Karpas-422 (cell line): ENCODE measurements at regions not wholly inside any gene's neighbourhood (a gene's known extent, or its start where the extent isn't known, plus 50 kb on each side); places are given as distances from the start of the nearest gene placed in this dataset.

Experiments
- DNase-seq: peaks from one replicate; pipeline ENCODE4 v3.0.0-alpha.2; 2015
- H2AFZ ChIP-seq: fragments of 200-600 bp; sonication (generic); 2 replicates; pipeline ENCODE4 v1.6.1; 2014; ENCODE audit warnings: antibody characterized with exemption, low read length, mixed read lengths
- H3K27ac ChIP-seq: fragments of 200-600 bp; sonication (generic); 2 replicates; pipeline ENCODE4 v1.5.1; 2014; ENCODE audit warnings: mild to moderate bottlenecking, low read length, moderate library complexity
- H3K27me3 ChIP-seq: fragments of 200-600 bp; sonication (generic); 2 replicates; pipeline ENCODE4 v1.6.1; 2014; ENCODE audit warnings: low read length, mixed read lengths
- H3K36me3 ChIP-seq: fragments of 200-600 bp; sonication (generic); 2 replicates; pipeline ENCODE4 v1.6.1; 2014; ENCODE audit warnings: low read length, mixed read lengths; ENCODE audit not compliant: insufficient read depth
- H3K4me1 ChIP-seq: fragments of 200-600 bp; sonication (generic); 2 replicates; pipeline ENCODE4 v1.6.1; 2014; ENCODE audit warnings: mild to moderate bottlenecking, low read length, mixed read lengths
- H3K4me2 ChIP-seq: fragments of 200-600 bp; sonication (generic); 2 replicates; pipeline ENCODE4 v1.6.1; 2014; ENCODE audit warnings: low read length, low read depth, mild to moderate bottlenecking; ENCODE audit not compliant: poor library complexity, severe bottlenecking
- H3K4me3 ChIP-seq: fragments of 200-600 bp; sonication (generic); 2 replicates; pipeline ENCODE4 v1.5.1; 2014; ENCODE audit warnings: mild to moderate bottlenecking, antibody characterized with exemption, low read length, mixed read lengths
- H3K79me2 ChIP-seq: fragments of 200-600 bp; sonication (generic); 2 replicates; pipeline ENCODE4 v1.6.1; 2014; ENCODE audit warnings: mild to moderate bottlenecking, low read length, mixed read lengths
- H3K9ac ChIP-seq: fragments of 200-600 bp; sonication (generic); 2 replicates; pipeline ENCODE4 v1.6.0; 2014; ENCODE audit warnings: low read length
- H3K9me2 ChIP-seq: fragments of 200-600 bp; sonication (generic), shearing (Covaris generic); replicated peaks from 2 replicates; pipeline ENCODE4 v1.6.0; 2014; ENCODE audit warnings: mild to moderate bottlenecking, low read length, moderate library complexity; ENCODE audit not compliant: insufficient read depth
- H3K9me3 ChIP-seq: fragments of 300-700, 200-600 bp; sonication (generic); 2 replicates; pipeline ENCODE4 v1.6.1; 2014; ENCODE audit warnings: low read length, mixed read lengths
- H4K20me1 ChIP-seq: fragments of 200-600 bp; sonication (generic); 2 replicates; pipeline ENCODE4 v1.6.1; 2014; ENCODE audit warnings: mild to moderate bottlenecking, antibody characterized with exemption, low read length, low read depth; ENCODE audit not compliant: insufficient read depth

DNA sequence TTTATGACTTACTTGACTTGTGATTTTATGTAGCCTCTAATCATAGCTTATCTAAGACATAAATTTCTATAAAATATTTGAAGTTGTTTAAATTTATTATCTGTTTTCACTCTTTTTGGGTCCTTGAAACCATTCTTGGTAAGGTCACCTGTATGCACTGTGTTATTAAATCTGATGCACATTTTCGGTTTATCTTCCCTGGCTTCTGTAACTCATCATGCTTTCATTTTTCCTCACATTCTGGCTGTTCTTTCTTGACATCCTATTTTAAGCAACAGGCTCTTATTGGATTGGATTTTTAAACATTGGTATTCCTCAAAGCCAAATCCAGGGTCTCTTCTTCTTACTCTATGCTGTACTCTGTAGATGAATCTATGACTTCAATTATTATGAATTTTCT is 341.6 kb downstream of the TGFB2 start:
- Histone ChIP-seq H3K27ac (no peak overlapping the region), H3K9me3 (no peaks in the 10 kb centered on the region), H3K9ac (no peak overlapping the region)

DNA sequence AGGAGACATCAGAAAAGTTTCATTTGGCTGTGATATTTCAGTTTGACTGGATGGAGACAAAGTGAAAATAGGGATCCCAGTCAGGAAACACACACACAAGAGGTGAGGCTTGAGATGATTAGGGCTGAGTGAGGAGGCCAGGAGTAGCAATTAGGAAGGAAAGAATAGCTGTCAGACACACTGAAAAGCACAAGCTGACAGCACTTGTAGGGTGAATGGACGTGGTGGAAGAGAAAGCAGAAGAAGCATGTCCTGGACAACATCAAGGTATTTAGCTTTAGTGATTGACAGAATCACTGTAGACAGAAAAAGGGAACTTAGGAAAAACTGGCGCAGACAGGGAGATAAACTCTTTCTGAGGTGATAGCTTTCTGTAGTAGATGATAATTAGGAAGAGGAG is 347.7 kb downstream of the TGFB2 start:
- Histone ChIP-seq H3K4me2 (no peak overlapping the region), H3K9me2 (no peaks in the 10 kb centered on the region), H3K9me3 (no peaks in the 10 kb centered on the region), H3K27me3 (no peaks in the 10 kb centered on the region), H3K4me3 (no peak overlapping the region), H3K36me3 (no peaks in the 10 kb centered on the region), H3K9ac (no peak overlapping the region), H2AFZ (no peak overlapping the region), H3K4me1 (no peaks in the 10 kb centered on the region), H3K79me2 (no peaks in the 10 kb centered on the region), H3K27ac (no peak overlapping the region), H4K20me1 (no peaks in the 10 kb centered on the region)
- DNase-seq, result no peak

More for the DNA sequence above, 341.6 kb downstream of the TGFB2 start:
- Histone ChIP-seq H2AFZ (no peak overlapping the region), H3K36me3 (no peaks in the 10 kb centered on the region), H3K4me2 (no peak overlapping the region), H3K4me3 (no peak overlapping the region), H3K27me3 (no peaks in the 10 kb centered on the region), H3K4me1 (no peaks in the 10 kb centered on the region), H3K79me2 (no peaks in the 10 kb centered on the region), H4K20me1 (no peaks in the 10 kb centered on the region), H3K9me2 (no peaks in the 10 kb centered on the region)
- no peak for DNase-seq

DNA sequence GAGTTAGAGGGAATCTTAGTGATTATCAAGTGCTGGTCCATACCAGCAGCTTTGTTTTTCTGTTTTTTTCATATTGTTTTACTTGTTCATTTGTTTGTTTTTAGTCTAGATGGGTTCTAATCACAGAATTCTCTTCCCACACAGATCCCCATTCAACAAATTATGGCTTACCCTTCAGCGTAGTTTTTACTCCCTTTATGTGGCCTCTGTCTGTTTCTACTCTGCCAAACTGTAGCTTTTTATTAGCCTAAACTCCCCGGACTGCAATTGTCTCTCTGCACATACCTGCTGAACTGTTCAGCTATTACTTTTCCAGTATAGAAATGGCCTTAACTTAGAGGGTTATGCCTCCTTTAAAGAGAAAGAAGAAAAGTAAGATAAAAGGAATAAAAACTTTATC is 348.5 kb downstream of the TGFB2 start:
- no peak overlapping the region for H3K4me2 ChIP-seq

DNA sequence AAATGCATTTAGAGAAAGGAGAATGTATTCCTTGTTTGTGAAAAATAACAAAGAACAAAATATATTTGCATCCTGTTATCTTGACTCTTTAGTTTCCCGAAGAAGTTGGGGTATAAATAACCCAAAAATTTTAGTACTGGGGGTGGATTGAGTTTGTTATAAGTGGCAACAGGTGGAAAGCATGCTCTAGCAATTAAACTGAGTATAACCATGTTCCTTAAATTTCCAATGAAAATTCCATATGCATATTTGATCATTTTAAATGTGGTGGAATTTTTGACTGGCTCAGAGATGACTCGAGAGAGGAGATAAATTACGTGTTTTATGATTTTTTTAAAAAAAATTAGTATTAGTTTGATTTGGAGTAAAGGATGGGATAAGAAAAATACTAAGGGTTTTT is 348.9 kb downstream of the TGFB2 start:
- Histone ChIP-seq H3K9ac (no peak overlapping the region), H3K36me3 (no peaks in the 10 kb centered on the region), H2AFZ (no peak overlapping the region), H3K79me2 (no peaks in the 10 kb centered on the region), H3K27ac (no peak overlapping the region), H3K4me3 (no peak overlapping the region), H3K9me3 (no peaks in the 10 kb centered on the region), H3K9me2 (no peaks in the 10 kb centered on the region), H3K4me2 (no peak overlapping the region), H3K27me3 (no peaks in the 10 kb centered on the region), H3K4me1 (no peaks in the 10 kb centered on the region), H4K20me1 (no peaks in the 10 kb centered on the region)
- no peak for DNase-seq

More for the DNA sequence above, 348.5 kb downstream of the TGFB2 start:
- Histone ChIP-seq H4K20me1 (no peaks in the 10 kb centered on the region), H3K27me3 (no peaks in the 10 kb centered on the region), H3K27ac (no peak overlapping the region), H3K9me2 (no peaks in the 10 kb centered on the region), H3K9ac (no peak overlapping the region), H3K4me1 (no peaks in the 10 kb centered on the region), H2AFZ (no peak overlapping the region), H3K36me3 (no peaks in the 10 kb centered on the region), H3K79me2 (no peaks in the 10 kb centered on the region), H3K4me3 (no peak overlapping the region), H3K9me3 (no peaks in the 10 kb centered on the region)
- no peak for DNase-seq

DNA sequence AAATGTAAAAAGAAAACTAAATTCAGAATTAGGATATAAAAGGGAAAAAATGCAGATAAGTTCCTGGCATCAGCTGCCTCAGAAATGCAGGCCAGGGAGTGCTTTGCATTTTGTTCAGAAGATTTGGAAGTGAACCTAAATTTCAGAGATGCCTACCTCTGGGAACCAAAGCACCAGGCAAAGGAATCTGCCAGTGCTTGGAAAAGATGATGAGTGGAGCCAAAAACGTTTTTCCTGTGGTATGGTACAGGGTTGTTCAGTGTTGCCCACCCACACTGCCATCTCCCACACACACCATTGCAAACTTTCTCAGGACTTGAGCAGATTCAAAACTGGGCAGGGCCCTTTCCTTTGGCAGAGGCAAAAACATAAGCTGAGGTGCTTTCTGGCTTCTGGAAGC is 349.5 kb downstream of the TGFB2 start:
- Histone ChIP-seq H4K20me1 (no peaks in the 10 kb centered on the region), H3K9ac (no peak overlapping the region), H3K4me2 (no peak overlapping the region), H3K36me3 (no peaks in the 10 kb centered on the region), H3K9me3 (no peaks in the 10 kb centered on the region), H3K27ac (no peak overlapping the region), H3K9me2 (no peaks in the 10 kb centered on the region), H3K79me2 (no peaks in the 10 kb centered on the region), H3K4me1 (no peaks in the 10 kb centered on the region), H2AFZ (no peak overlapping the region), H3K4me3 (no peak overlapping the region), H3K27me3 (no peaks in the 10 kb centered on the region)
- no peak for DNase-seq

DNA sequence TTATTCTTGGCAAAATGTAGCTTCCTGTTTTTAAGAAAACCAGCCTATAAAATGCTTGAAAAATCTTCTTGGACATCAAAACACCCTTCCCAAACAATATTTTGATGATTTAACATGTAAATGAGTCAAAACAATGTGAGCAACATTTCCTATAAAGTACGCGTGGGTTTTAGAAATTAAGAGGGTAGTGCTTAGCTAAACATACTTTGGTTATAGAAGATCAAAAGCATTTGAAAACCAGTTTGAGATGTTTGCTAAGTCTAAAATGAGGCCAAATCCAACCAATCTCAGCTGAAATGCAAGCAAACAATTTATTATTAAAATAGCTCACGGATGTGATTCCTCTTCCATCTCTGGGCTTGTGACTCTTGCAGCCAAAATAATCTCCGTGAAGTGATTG is 350.4 kb downstream of the TGFB2 start:
- no peak for DNase-seq
- no peaks in the 10 kb centered on the region for H3K79me2 ChIP-seq
- H3K9me3 ChIP-seq, result no peaks in the 10 kb centered on the region
- no peaks in the 10 kb centered on the region for H3K9me2 ChIP-seq
- no peak overlapping the region for H3K27ac ChIP-seq
- no peaks in the 10 kb centered on the region for H3K4me1 ChIP-seq
- no peaks in the 10 kb centered on the region for H3K36me3 ChIP-seq
- H3K27me3 ChIP-seq, result no peaks in the 10 kb centered on the region
- no peak overlapping the region for H3K9ac ChIP-seq
- no peak overlapping the region for H3K4me3 ChIP-seq
- H3K4me2 ChIP-seq, result no peak overlapping the region
- H2AFZ ChIP-seq, result no peak overlapping the region
- no peaks in the 10 kb centered on the region for H4K20me1 ChIP-seq

DNA sequence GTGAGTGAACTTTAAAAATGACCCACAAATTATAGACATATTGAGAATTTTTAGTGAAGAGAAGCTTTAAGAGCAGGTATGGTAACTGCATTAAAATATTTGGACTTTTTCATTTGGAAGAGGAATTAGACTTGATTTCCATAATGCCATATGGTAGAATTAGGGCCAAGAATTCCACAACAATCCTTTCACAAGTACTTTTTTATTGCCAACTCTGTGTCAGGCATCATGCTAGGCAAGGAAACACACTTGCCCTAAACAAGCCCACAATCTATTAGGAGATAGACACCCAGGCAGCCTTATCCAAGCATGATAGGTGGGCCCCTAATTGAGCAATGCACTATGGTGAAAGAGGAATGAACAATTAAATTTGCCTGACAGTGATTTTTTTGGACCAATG is 353.0 kb downstream of the TGFB2 start:
- Histone ChIP-seq H3K4me3 (no peak overlapping the region), H3K4me1 (no peaks in the 10 kb centered on the region), H3K9ac (no peak overlapping the region), H3K27ac (no peak overlapping the region), H3K27me3 (no peaks in the 10 kb centered on the region), H3K79me2 (no peaks in the 10 kb centered on the region), H3K4me2 (no peak overlapping the region), H3K36me3 (no peaks in the 10 kb centered on the region), H2AFZ (no peak overlapping the region), H4K20me1 (no peaks in the 10 kb centered on the region), H3K9me3 (no peaks in the 10 kb centered on the region), H3K9me2 (no peaks in the 10 kb centered on the region)
- DNase-seq, result no peak

DNA sequence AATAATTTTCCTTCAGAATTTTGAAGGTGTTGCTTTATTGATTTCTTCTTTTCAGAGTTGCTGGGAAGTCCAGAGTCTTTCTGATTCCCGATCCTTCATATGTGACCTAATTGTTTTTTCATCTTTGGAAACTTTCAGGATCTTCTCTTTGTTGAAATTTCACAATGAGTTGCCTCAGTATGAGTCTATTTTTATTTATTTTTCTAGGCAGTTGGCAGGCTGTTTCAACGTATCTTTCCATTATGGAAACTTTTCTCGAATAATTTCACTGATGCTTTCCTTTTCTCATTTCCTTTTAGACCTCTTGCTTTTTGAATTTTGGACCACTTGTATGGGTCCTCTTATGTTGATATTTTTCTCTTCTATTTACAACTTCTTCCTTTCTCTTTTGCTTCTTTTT is 354.3 kb downstream of the TGFB2 start:
- Histone ChIP-seq H3K4me2 (no peak overlapping the region), H3K79me2 (no peaks in the 10 kb centered on the region), H3K27ac (no peak overlapping the region), H3K36me3 (no peaks in the 10 kb centered on the region), H3K4me3 (no peak overlapping the region), H3K4me1 (no peaks in the 10 kb centered on the region), H3K9me3 (no peaks in the 10 kb centered on the region), H2AFZ (no peak overlapping the region), H3K27me3 (no peaks in the 10 kb centered on the region), H3K9ac (no peak overlapping the region), H4K20me1 (no peaks in the 10 kb centered on the region), H3K9me2 (no peaks in the 10 kb centered on the region)
- no peak for DNase-seq

DNA sequence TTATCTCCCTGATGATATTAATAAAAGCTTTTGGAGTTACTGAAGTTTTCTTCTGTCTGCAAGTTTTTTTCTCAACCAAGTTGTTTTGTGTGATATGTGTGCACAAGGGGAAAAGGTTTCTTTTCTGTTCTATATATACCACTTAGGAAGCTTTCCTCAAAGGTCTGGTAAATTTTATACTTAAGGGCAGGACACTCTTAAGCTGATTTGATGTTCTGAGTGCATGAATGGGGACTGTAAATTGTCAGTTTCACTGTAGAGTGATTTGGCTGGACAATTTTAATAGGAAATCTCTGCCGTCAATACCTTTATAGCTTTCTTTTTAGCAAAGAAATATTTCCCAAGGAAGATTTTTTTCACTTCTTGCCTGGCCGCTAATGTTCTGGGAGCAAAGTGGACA is 354.7 kb downstream of the TGFB2 start:
- H3K9me2 ChIP-seq, result no peaks in the 10 kb centered on the region
- H3K4me1 ChIP-seq, result no peaks in the 10 kb centered on the region

More for the DNA sequence above, 354.7 kb downstream of the TGFB2 start:
- H3K79me2 ChIP-seq, result no peaks in the 10 kb centered on the region
- H4K20me1 ChIP-seq, result no peaks in the 10 kb centered on the region
- H3K27ac ChIP-seq, result no peak overlapping the region
- no peaks in the 10 kb centered on the region for H3K36me3 ChIP-seq
- no peak overlapping the region for H3K4me3 ChIP-seq
- H2AFZ ChIP-seq, result no peak overlapping the region
- H3K27me3 ChIP-seq, result no peaks in the 10 kb centered on the region
- H3K9ac ChIP-seq, result no peak overlapping the region
- DNase-seq, result no peak
- no peaks in the 10 kb centered on the region for H3K9me3 ChIP-seq
- no peak overlapping the region for H3K4me2 ChIP-seq
